Fibroblast of lung (primary cell): ENCODE measurements at regions not wholly inside any gene's neighbourhood (a gene's known extent, or its start where the extent isn't known, plus 50 kb on each side); places are given as distances from the start of the nearest gene placed in this dataset.

Experiments used
- DNase-seq, 2 donors: peaks; one replicate each; pipeline versions ENCODE4 v3.0.0 to v3.0.0-alpha.2; 2010; ENCODE audit warnings: low read depth in 2 of 2
- H2AFZ ChIP-seq: 2 replicates; pipeline ENCODE4 v1.5.1; 2012; ENCODE audit warnings: low read length, control low read depth, inconsistent platforms
- H3K27ac ChIP-seq: 2 replicates; pipeline ENCODE4 v1.5.1; 2011; ENCODE audit warnings: low read length, control low read depth; ENCODE audit not compliant: insufficient read depth
- H3K27me3 ChIP-seq: 2 replicates; pipeline ENCODE4 v1.5.1; 2011; ENCODE audit warnings: mild to moderate bottlenecking, low read length; ENCODE audit not compliant: control insufficient read depth, insufficient read depth
- H3K36me3 ChIP-seq: 2 replicates; pipeline ENCODE4 v1.5.1; 2011; ENCODE audit warnings: low read length; ENCODE audit not compliant: control insufficient read depth, insufficient read depth
- H3K4me1 ChIP-seq: 2 replicates; pipeline ENCODE4 v1.5.1; 2011; ENCODE audit warnings: low read length; ENCODE audit not compliant: control insufficient read depth, insufficient read depth; ENCODE audit errors: extremely low read depth
- H3K4me2 ChIP-seq: 2 replicates; pipeline ENCODE4 v1.5.1; 2011; ENCODE audit warnings: low read length, control low read depth; ENCODE audit not compliant: insufficient read depth; ENCODE audit errors: extremely low read depth
- H3K4me3 ChIP-seq, 4 experiments: fragments of 200-600 bp in 1 of 4; sonication (generic) in 1 of 4; replicated peaks in 1 of 4; 2 replicates each; pipeline ENCODE4 v1.5.1; 2011 to 2016; ENCODE audit warnings: low read length in 4 of 4, low read depth in 3 of 4, mild to moderate bottlenecking in 3 of 4, control low read depth in 2 of 4, inconsistent platforms in 1 of 4, mixed read lengths in 1 of 4; ENCODE audit not compliant: insufficient read depth in 1 of 4; ENCODE audit errors: control extremely low read depth in 1 of 4
- H3K79me2 ChIP-seq: 2 replicates; pipeline ENCODE4 v1.5.1; 2012; ENCODE audit warnings: mild to moderate bottlenecking, low read length, inconsistent platforms; ENCODE audit not compliant: control insufficient read depth, insufficient read depth
- H3K9ac ChIP-seq: 2 replicates; pipeline ENCODE4 v1.5.1; 2011; ENCODE audit warnings: mild to moderate bottlenecking, low read length, control low read depth; ENCODE audit not compliant: insufficient read depth
- H3K9me3 ChIP-seq: 2 replicates; pipeline ENCODE4 v1.5.1; 2012; ENCODE audit warnings: low read depth, low read length; ENCODE audit not compliant: control insufficient read depth, insufficient read depth
- H4K20me1 ChIP-seq: 2 replicates; pipeline ENCODE4 v1.5.1; 2011; ENCODE audit warnings: low read length; ENCODE audit not compliant: control insufficient read depth, insufficient read depth; ENCODE audit errors: extremely low read depth
- EZH2 ChIP-seq: IDR thresholded peaks from 2 replicates; pipeline ENCODE4 v1.5.1; 2012; ENCODE audit warnings: low read length, control low read depth, mild to moderate bottlenecking; ENCODE audit errors: missing control alignments
- TF ChIP-seq, protein P1 (sequence below), 2 donors: IDR thresholded peaks in 1 of 2; conservative IDR thresholded peaks in 1 of 2; 1 replicate in 1 of 2; 2 replicates in 1 of 2; pipeline ENCODE4 v1.5.1; 2011 to 2012; ENCODE audit warnings: low read length in 2 of 2, control low read depth in 1 of 2, inconsistent platforms in 1 of 2, low read depth in 1 of 2, mild to moderate bottlenecking in 1 of 2

DNA sequence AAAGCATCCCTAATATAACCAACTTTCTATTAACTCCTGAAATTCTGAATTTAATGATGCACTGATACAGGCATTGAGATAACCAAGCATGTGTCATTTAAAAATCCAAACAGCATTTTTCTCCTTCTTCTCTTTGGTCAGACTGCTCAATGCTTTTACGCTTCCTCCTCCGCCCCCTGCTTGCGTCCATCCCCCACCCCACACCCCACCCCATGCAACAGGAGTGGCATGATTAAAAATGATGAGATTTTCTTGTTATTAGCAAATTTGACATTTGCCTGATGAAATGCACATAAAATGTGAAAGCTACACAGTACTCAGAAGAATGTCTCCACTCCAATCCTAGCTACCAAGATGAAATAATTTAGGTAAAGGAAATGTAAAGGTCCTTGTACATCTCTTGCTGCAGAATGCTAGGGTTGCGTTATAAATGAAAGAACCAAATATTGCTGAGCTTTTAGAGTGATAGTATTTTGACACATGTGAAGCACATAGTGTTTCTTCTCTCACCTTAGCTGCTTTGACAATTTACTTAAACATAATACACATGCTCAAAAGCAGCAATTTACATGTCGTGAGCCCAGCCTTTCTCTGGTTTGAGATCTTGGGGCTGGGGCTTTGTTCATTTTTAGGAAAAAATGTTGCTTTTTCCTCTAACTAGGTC is 263.8 kb downstream of the MEIS1 start:
- no peaks in the 10 kb centered on the region for H3K79me2 ChIP-seq
- no peak overlapping the region for H3K9ac ChIP-seq

DNA sequence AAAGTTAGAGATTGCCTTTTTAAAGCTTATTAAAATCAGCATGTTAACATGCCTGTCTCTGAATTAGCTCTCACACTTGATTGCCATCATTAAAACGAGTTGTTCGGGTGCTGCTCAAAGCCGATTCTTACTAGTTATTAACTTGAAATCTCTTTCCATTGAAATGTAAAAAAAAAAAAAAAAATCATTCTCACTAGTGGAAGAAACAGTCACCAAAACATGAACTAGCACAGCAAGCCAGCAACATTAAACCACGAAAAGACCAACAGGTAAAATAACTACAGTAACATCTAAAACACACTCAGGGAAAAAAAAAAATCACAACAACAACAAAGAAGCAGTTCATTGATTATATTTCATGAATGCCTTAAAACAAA is 264.5 kb downstream of the MEIS1 start:
- H3K4me3 ChIP-seq: no peak overlapping the region
- no peak overlapping the region for H3K4me2 ChIP-seq
- H3K27me3 ChIP-seq: no peaks in the 10 kb centered on the region
- H3K79me2 ChIP-seq: no peaks in the 10 kb centered on the region
- H3K4me1 ChIP-seq: no peaks in the 10 kb centered on the region
- no peaks in the 10 kb centered on the region for H4K20me1 ChIP-seq
- no peak overlapping the region for H2AFZ ChIP-seq
- TF ChIP-seq, protein P1, sequence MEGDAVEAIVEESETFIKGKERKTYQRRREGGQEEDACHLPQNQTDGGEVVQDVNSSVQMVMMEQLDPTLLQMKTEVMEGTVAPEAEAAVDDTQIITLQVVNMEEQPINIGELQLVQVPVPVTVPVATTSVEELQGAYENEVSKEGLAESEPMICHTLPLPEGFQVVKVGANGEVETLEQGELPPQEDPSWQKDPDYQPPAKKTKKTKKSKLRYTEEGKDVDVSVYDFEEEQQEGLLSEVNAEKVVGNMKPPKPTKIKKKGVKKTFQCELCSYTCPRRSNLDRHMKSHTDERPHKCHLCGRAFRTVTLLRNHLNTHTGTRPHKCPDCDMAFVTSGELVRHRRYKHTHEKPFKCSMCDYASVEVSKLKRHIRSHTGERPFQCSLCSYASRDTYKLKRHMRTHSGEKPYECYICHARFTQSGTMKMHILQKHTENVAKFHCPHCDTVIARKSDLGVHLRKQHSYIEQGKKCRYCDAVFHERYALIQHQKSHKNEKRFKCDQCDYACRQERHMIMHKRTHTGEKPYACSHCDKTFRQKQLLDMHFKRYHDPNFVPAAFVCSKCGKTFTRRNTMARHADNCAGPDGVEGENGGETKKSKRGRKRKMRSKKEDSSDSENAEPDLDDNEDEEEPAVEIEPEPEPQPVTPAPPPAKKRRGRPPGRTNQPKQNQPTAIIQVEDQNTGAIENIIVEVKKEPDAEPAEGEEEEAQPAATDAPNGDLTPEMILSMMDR (conservative IDR thresholded peaks at IDR 0.05 in 1 of 2, IDR thresholded peaks at IDR 0.05 in 1 of 2; ENCODE audit: low read depth in 1 of 2, low read length in 2 of 2): no peak
- TF ChIP-seq EZH2: no peak
- H3K27ac ChIP-seq: no peak overlapping the region
- H3K9ac ChIP-seq: no peak overlapping the region
- H3K36me3 ChIP-seq: no peaks in the 10 kb centered on the region
- H3K9me3 ChIP-seq: no peaks in the 10 kb centered on the region
- DNase-seq: no peak

More for the DNA sequence above, 263.8 kb downstream of the MEIS1 start:
- H3K27ac ChIP-seq: no peak overlapping the region
- TF ChIP-seq, protein P1 (conservative IDR thresholded peaks at IDR 0.05 in 1 of 2, IDR thresholded peaks at IDR 0.05 in 1 of 2; ENCODE audit: low read depth in 1 of 2, low read length in 2 of 2): no peak
- TF ChIP-seq EZH2: no peak
- no peak overlapping the region for H3K4me3 ChIP-seq
- peak overlapping the region; percentile 36 for H2AFZ ChIP-seq
- H3K4me2 ChIP-seq: peak overlapping the region; percentile 35
- H3K9me3 ChIP-seq: no peaks in the 10 kb centered on the region
- H3K4me1 ChIP-seq: no peaks in the 10 kb centered on the region
- DNase-seq: no peak
- H4K20me1 ChIP-seq: no peaks in the 10 kb centered on the region
- H3K36me3 ChIP-seq: no peaks in the 10 kb centered on the region
- no peaks in the 10 kb centered on the region for H3K27me3 ChIP-seq

DNA sequence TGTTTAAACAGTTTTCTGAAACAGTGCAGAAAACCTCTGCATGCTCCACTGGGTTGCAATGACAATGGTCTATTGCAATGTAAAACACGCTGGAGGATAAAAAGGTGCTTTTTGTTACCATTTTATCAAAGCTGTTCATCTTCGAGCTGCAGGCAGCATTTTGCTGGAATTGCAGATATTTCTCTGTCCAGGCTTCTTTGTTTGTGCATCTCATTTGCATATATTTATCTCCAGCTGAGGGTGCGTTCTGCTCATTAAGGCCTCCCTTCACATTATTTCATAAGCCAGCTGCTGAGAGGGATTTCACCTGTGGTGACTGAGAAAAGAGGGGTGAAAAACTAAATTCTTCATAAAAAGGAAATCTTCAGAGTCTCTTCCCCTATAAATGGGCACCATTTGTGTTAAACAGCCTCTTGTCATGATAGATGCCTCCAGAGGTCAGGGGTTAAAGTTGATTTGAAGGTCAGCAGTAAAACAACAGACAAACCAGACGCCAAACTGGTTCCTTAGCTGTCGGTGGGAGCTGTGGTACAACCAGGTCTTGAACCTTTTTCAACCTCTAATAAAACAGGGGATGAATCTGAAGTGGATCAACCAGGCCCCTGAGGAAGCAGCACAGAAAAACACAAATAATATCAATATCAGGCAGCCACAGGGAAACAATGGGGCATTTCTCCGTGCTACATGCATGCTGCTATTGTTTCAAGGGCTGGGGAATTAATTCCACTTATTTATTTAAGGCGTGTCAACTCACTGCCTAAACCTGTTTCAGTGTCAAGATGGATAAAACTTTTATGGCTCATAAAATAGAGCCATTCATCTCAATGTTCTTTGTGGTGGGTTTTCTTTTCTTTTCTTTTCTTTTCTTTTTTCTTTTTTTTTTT is 265.1 kb downstream of the MEIS1 start:
- no peak for DNase-seq
- Histone ChIP-seq H3K4me3 (no peak overlapping the region), H3K9me3 (no peaks in the 10 kb centered on the region), H3K79me2 (no peaks in the 10 kb centered on the region), H4K20me1 (no peaks in the 10 kb centered on the region), H3K27me3 (no peaks in the 10 kb centered on the region), H3K36me3 (no peaks in the 10 kb centered on the region), H3K4me1 (no peaks in the 10 kb centered on the region), H3K4me2 (peak overlapping the region; percentile 54), H3K27ac (no peak overlapping the region), H2AFZ (no peak overlapping the region), H3K9ac (no peak overlapping the region)
- no peak for TF ChIP-seq EZH2
- TF ChIP-seq, protein P1 (conservative IDR thresholded peaks at IDR 0.05 in 1 of 2, IDR thresholded peaks at IDR 0.05 in 1 of 2; ENCODE audit: low read depth in 1 of 2, low read length in 2 of 2): no peak
